Osteoblast (primary cell): ENCODE measurements at regions not wholly inside any gene's neighbourhood (a gene's known extent, or its start where the extent isn't known, plus 50 kb on each side); places are given as distances from the start of the nearest gene placed in this dataset.

Source experiments
- DNase-seq: peaks from one replicate; pipeline ENCODE4 v3.0.0; 2011; ENCODE audit warnings: low spot score, mixed read lengths; ENCODE audit not compliant: insufficient read length; ENCODE audit errors: missing footprints
- H2AFZ ChIP-seq: 2 replicates; pipeline ENCODE4 v1.6.0; 2011; ENCODE audit warnings: mild to moderate bottlenecking, low read length
- H3K27ac ChIP-seq: 2 replicates; pipeline ENCODE4 v1.5.1; 2011; ENCODE audit warnings: mild to moderate bottlenecking, low read depth, low read length, moderate library complexity
- H3K27me3 ChIP-seq: 2 replicates; pipeline ENCODE4 v1.6.0; 2012; ENCODE audit warnings: mild to moderate bottlenecking, control low read depth, inconsistent platforms, low read length, moderate library complexity; ENCODE audit not compliant: insufficient read depth
- H3K36me3 ChIP-seq: 2 replicates; pipeline ENCODE4 v1.5.1; 2011; ENCODE audit warnings: mild to moderate bottlenecking, low read length, control low read depth, moderate library complexity; ENCODE audit not compliant: insufficient read depth
- H3K4me1 ChIP-seq: 2 replicates; pipeline ENCODE4 v1.5.1; 2011; ENCODE audit warnings: mild to moderate bottlenecking, low read length, control low read depth, moderate library complexity; ENCODE audit not compliant: insufficient read depth
- H3K4me2 ChIP-seq: 2 replicates; pipeline ENCODE4 v1.6.0; 2011; ENCODE audit warnings: mild to moderate bottlenecking, low read length; ENCODE audit not compliant: insufficient read depth
- H3K4me3 ChIP-seq: fragments of 200-600 bp; sonication (generic); 3 replicates; pipeline ENCODE4 v1.5.1; 2012; ENCODE audit warnings: mild to moderate bottlenecking, low read length, inconsistent platforms; ENCODE audit not compliant: insufficient read depth
- H3K79me2 ChIP-seq: 2 replicates; pipeline ENCODE4 v1.6.0; 2012; ENCODE audit warnings: mild to moderate bottlenecking, low read length, control low read depth, inconsistent platforms; ENCODE audit not compliant: insufficient read depth
- H3K9me3 ChIP-seq: 2 replicates; pipeline ENCODE4 v1.5.1; 2011; ENCODE audit warnings: low read depth, low read length, control low read depth
- H4K20me1 ChIP-seq: 2 replicates; pipeline ENCODE4 v1.6.0; 2012; ENCODE audit warnings: mild to moderate bottlenecking, low read length, control low read depth; ENCODE audit not compliant: insufficient read depth
- CTCF ChIP-seq: IDR thresholded peaks from 2 replicates; pipeline ENCODE4 v1.5.1; 2011; ENCODE audit warnings: mild to moderate bottlenecking, low read depth, low read length, moderate library complexity; ENCODE audit errors: extremely low read depth

GRCh38 chr7:52077571-52077970 lies 761.0 kb upstream of the COBL start:
- H3K36me3 ChIP-seq: no peaks in the 10 kb centered on the region
- no peak for TF ChIP-seq CTCF
- H3K27me3 ChIP-seq: no peaks in the 10 kb centered on the region
- H4K20me1 ChIP-seq: no peaks in the 10 kb centered on the region
- no peak for DNase-seq
- no peaks in the 10 kb centered on the region for H3K79me2 ChIP-seq
- H3K9me3 ChIP-seq: no peaks in the 10 kb centered on the region
- no peaks in the 10 kb centered on the region for H3K4me1 ChIP-seq
- H3K4me3 ChIP-seq: no peak overlapping the region
- no peak overlapping the region for H2AFZ ChIP-seq
- H3K27ac ChIP-seq: no peak overlapping the region
- no peak overlapping the region for H3K4me2 ChIP-seq

- DNase-seq: no peak
- Histone ChIP-seq H4K20me1 (no peaks in the 10 kb centered on the region), H3K4me1 (no peaks in the 10 kb centered on the region), H3K9me3 (no peaks in the 10 kb centered on the region), H3K79me2 (no peaks in the 10 kb centered on the region), H3K36me3 (no peaks in the 10 kb centered on the region), H2AFZ (no peak overlapping the region), H3K4me2 (no peak overlapping the region), H3K4me3 (no peak overlapping the region), H3K27me3 (no peaks in the 10 kb centered on the region), H3K27ac (no peak overlapping the region)
- no peak for TF ChIP-seq CTCF
Measured at GRCh38 chr7:52074912-52075311, 758.3 kb upstream of the COBL start.

GRCh38 chr7:52074071-52074470 lies 757.5 kb upstream of the COBL start:
- Histone ChIP-seq H3K79me2 (no peaks in the 10 kb centered on the region), H3K4me1 (no peaks in the 10 kb centered on the region), H3K27me3 (no peaks in the 10 kb centered on the region), H3K4me2 (no peak overlapping the region), H3K4me3 (no peak overlapping the region), H2AFZ (no peak overlapping the region), H3K9me3 (no peaks in the 10 kb centered on the region), H4K20me1 (no peaks in the 10 kb centered on the region), H3K36me3 (no peaks in the 10 kb centered on the region), H3K27ac (no peak overlapping the region)
- no peak for DNase-seq
- TF ChIP-seq CTCF: no peak

GRCh38 chr7:52071744-52072143 lies 755.1 kb upstream of the COBL start:
- H3K27ac ChIP-seq: no peak overlapping the region
- TF ChIP-seq CTCF: no peak
- H3K36me3 ChIP-seq: no peaks in the 10 kb centered on the region

More at GRCh38 chr7:52071744-52072143, 755.1 kb upstream of the COBL start:
- H3K79me2 ChIP-seq: no peaks in the 10 kb centered on the region
- no peak overlapping the region for H3K4me2 ChIP-seq
- H3K4me3 ChIP-seq: no peak overlapping the region
- H2AFZ ChIP-seq: no peak overlapping the region
- no peaks in the 10 kb centered on the region for H4K20me1 ChIP-seq
- no peaks in the 10 kb centered on the region for H3K9me3 ChIP-seq
- DNase-seq: no peak
- H3K27me3 ChIP-seq: no peaks in the 10 kb centered on the region
- no peaks in the 10 kb centered on the region for H3K4me1 ChIP-seq
